OCI-LY1 (cell line): ENCODE measurements at regions not wholly inside any gene's neighbourhood (a gene's known extent, or its start where the extent isn't known, plus 50 kb on each side); places are given as distances from the start of the nearest gene placed in this dataset.
"Not testable (repeated sequence)": the region's sequence is repeated elsewhere in the genome, so short reads cannot be mapped to it uniquely, and the experiment has no call there.

Source experiments
- H2AFZ ChIP-seq: fragments of 200-600 bp; sonication (generic), shearing (Covaris generic); 2 replicates; pipeline ENCODE4 v1.6.0; 2014; ENCODE audit warnings: antibody characterized with exemption, mild to moderate bottlenecking, low read length
- H3F3A ChIP-seq: fragments of 200-600 bp; sonication (generic), shearing (Covaris generic); 2 replicates; pipeline ENCODE4 v1.6.0; 2014; ENCODE audit warnings: mild to moderate bottlenecking, antibody characterized with exemption, low read length, moderate library complexity; ENCODE audit not compliant: insufficient read depth
- H3K27ac ChIP-seq: fragments of 200-600 bp; sonication (generic); 2 replicates; pipeline ENCODE4 v1.5.1; 2014; ENCODE audit warnings: low read length, mixed run types, mild to moderate bottlenecking, low read depth; ENCODE audit not compliant: poor library complexity, severe bottlenecking
- H3K27me3 ChIP-seq: fragments of 200-600 bp; sonication (generic); 2 replicates; pipeline ENCODE4 v1.6.0; 2014; ENCODE audit warnings: antibody characterized with exemption, mild to moderate bottlenecking, low read length, moderate library complexity; ENCODE audit not compliant: insufficient read depth
- H3K36me3 ChIP-seq: fragments of 200-600 bp; sonication (generic); 2 replicates; pipeline ENCODE4 v1.6.1; 2014; ENCODE audit warnings: mild to moderate bottlenecking, antibody characterized with exemption, low read length, moderate library complexity, mixed read lengths; ENCODE audit not compliant: insufficient read depth
- H3K4me1 ChIP-seq: fragments of 200-600 bp; sonication (generic); 2 replicates; pipeline ENCODE4 v1.5.1; 2014; ENCODE audit warnings: mild to moderate bottlenecking, low read length, moderate library complexity; ENCODE audit not compliant: insufficient read depth, severe bottlenecking
- H3K4me2 ChIP-seq: fragments of 200-600 bp; sonication (generic), shearing (Covaris generic); 2 replicates; pipeline ENCODE4 v1.6.1; 2014; ENCODE audit warnings: low read length
- H3K4me3 ChIP-seq: fragments of 200-600 bp; sonication (generic); 2 replicates; pipeline ENCODE4 v1.5.1; 2014; ENCODE audit warnings: low read length, low read depth, mild to moderate bottlenecking, mixed read lengths; ENCODE audit not compliant: poor library complexity, severe bottlenecking
- H3K79me2 ChIP-seq: fragments of 200-600 bp; shearing (Covaris generic); 2 replicates; pipeline ENCODE4 v1.6.1; 2016; ENCODE audit warnings: mixed run types, low read length, mixed read lengths; ENCODE audit not compliant: insufficient read depth
- H3K9ac ChIP-seq: fragments of 200-600 bp; sonication (generic), shearing (Covaris generic); 2 replicates; pipeline ENCODE4 v1.6.1; 2014; ENCODE audit warnings: mild to moderate bottlenecking, low read length, mixed read lengths
- H3K9me2 ChIP-seq: fragments of 200-600 bp; sonication (generic), shearing (Covaris generic); 2 replicates; pipeline ENCODE4 v1.6.1; 2014; ENCODE audit warnings: low read depth, mild to moderate bottlenecking, low read length, mixed read lengths
- H3K9me3 ChIP-seq: fragments of 200-600 bp; shearing (Covaris generic); 2 replicates; pipeline ENCODE4 v1.6.1; 2014; ENCODE audit warnings: low read length, mixed read lengths
- H4K20me1 ChIP-seq: fragments of 200-600 bp; sonication (generic), shearing (Covaris generic); 2 replicates; pipeline ENCODE4 v1.6.0; 2016; ENCODE audit warnings: mild to moderate bottlenecking, low read length; ENCODE audit not compliant: insufficient read depth
- CTCF ChIP-seq: fragments of 200-600 bp; sonication (generic), shearing (Covaris generic); IDR thresholded peaks from 2 replicates; pipeline ENCODE4 v1.5.1; 2017; ENCODE audit warnings: mild to moderate bottlenecking, antibody characterized with exemption, low read length, moderate library complexity, mixed read lengths
- EZH2 ChIP-seq: fragments of 200-600 bp; sonication (generic), shearing (Covaris generic); IDR thresholded peaks from 2 replicates; pipeline ENCODE4 v1.8.0; 2017; ENCODE audit warnings: borderline replicate concordance, mixed run types, mild to moderate bottlenecking, antibody characterized with exemption, low read length, moderate library complexity, mixed read lengths

GRCh38 chr9:2395814-2396612 lies 225.6 kb upstream of the VLDLR start:
- Histone ChIP-seq H3K4me3 (no peak overlapping the region), H3F3A (no peaks in the 10 kb centered on the region), H3K27ac (no peak overlapping the region), H3K36me3 (no peaks in the 10 kb centered on the region), H2AFZ (no peak overlapping the region), H4K20me1 (no peaks in the 10 kb centered on the region), H3K4me2 (no peak overlapping the region), H3K79me2 (no peaks in the 10 kb centered on the region), H3K9me2 (no peaks in the 10 kb centered on the region), H3K4me1 (no peaks in the 10 kb centered on the region), H3K27me3 (no peaks in the 10 kb centered on the region), H3K9ac (no peak overlapping the region), H3K9me3 (0 out of 2 replicates have a peak, but pooled peaks cover 3% of the 10 kb centered on the region)
- no peak for TF ChIP-seq EZH2
- TF ChIP-seq CTCF = no peak

GRCh38 chr9:2396622-2397285 lies 224.8 kb upstream of the VLDLR start:
- no peak overlapping the region for H3K4me2 ChIP-seq
- no peaks in the 10 kb centered on the region for H3F3A ChIP-seq
- H3K27me3 ChIP-seq = no peaks in the 10 kb centered on the region
- H3K27ac ChIP-seq = no peak overlapping the region
- no peaks in the 10 kb centered on the region for H3K4me1 ChIP-seq
- H3K9me3 ChIP-seq = 0 out of 2 replicates have a peak, but pooled peaks cover 3% of the 10 kb centered on the region
- H4K20me1 ChIP-seq = no peaks in the 10 kb centered on the region
- no peaks in the 10 kb centered on the region for H3K9me2 ChIP-seq
- no peaks in the 10 kb centered on the region for H3K36me3 ChIP-seq
- no peaks in the 10 kb centered on the region for H3K79me2 ChIP-seq
- no peak overlapping the region for H2AFZ ChIP-seq
- no peak overlapping the region for H3K4me3 ChIP-seq
- no peak for TF ChIP-seq EZH2
- TF ChIP-seq CTCF = no peak
- no peak overlapping the region for H3K9ac ChIP-seq

- H3K9me2 ChIP-seq, H4K20me1 ChIP-seq, H3K9ac ChIP-seq, H3F3A ChIP-seq, H3K27me3 ChIP-seq, H3K27ac ChIP-seq, H2AFZ ChIP-seq, H3K79me2 ChIP-seq, H3K4me1 ChIP-seq, H3K4me3 ChIP-seq, H3K4me2 ChIP-seq, H3K36me3 ChIP-seq, H3K9me3 ChIP-seq: not testable (repeated sequence)
Observed at GRCh38 chr9:2397875-2398274, 223.7 kb upstream of the VLDLR start.

GRCh38 chr9:2401746-2402145 lies 219.8 kb upstream of the VLDLR start:
- H3K4me2 ChIP-seq, H3K9ac ChIP-seq, H2AFZ ChIP-seq: not testable (repeated sequence)

More at GRCh38 chr9:2401746-2402145, 219.8 kb upstream of the VLDLR start:
- H3K27me3 ChIP-seq, H3K9me2 ChIP-seq, H3K4me3 ChIP-seq, H3K79me2 ChIP-seq, H3K9me3 ChIP-seq, H4K20me1 ChIP-seq, H3K4me1 ChIP-seq, H3K27ac ChIP-seq, H3K36me3 ChIP-seq, H3F3A ChIP-seq: not testable (repeated sequence)
